GM23338 (cell line): ENCODE measurements at regions not wholly inside any gene's neighbourhood (a gene's known extent, or its start where the extent isn't known, plus 50 kb on each side); places are given as distances from the start of the nearest gene placed in this dataset.
A peak's percentile ranks its signal among the peaks of the same experiment; 100 is the strongest.
"Not testable (repeated sequence)": the region's sequence is repeated elsewhere in the genome, so short reads cannot be mapped to it uniquely, and the experiment has no call there.

Experiments used
- ATAC-seq: fragments of 200-7000 bp; cut with Tn5 transposase; 3 replicates; pipeline ENCODE4 v1.9.1; 2020
- DNase-seq: peaks from one replicate; pipeline ENCODE4 v3.0.0-alpha.2; 2015; ENCODE audit warnings: low spot score
- H2AFZ ChIP-seq: fragments of 200-600 bp; sonication (generic); 2 replicates; pipeline ENCODE4 v1.8.0; 2016; ENCODE audit warnings: antibody characterized with exemption, mild to moderate bottlenecking, moderate library complexity
- H3F3A ChIP-seq: fragments of 200-600 bp; sonication (generic); replicated peaks from 2 replicates; pipeline ENCODE4 v1.8.0; 2017; ENCODE audit warnings: antibody characterized with exemption, mixed run types, low read depth
- H3K27ac ChIP-seq: fragments of 200-600 bp; sonication (generic); 2 replicates; pipeline ENCODE4 v1.6.1; 2016; ENCODE audit warnings: low read depth
- H3K27me3 ChIP-seq: fragments of 200-600 bp; sonication (generic); 2 replicates; pipeline ENCODE4 v1.8.0; 2016; ENCODE audit warnings: mild to moderate bottlenecking, mixed run types, moderate library complexity; ENCODE audit not compliant: insufficient read depth
- H3K36me3 ChIP-seq: fragments of 200-600 bp; sonication (generic); 2 replicates; pipeline ENCODE4 v1.8.0; 2016; ENCODE audit warnings: mild to moderate bottlenecking; ENCODE audit not compliant: insufficient read depth
- H3K4me1 ChIP-seq: fragments of 200-600 bp; sonication (generic); 2 replicates; pipeline ENCODE4 v1.8.0; 2016; ENCODE audit warnings: mild to moderate bottlenecking, moderate library complexity; ENCODE audit not compliant: insufficient read depth
- H3K4me2 ChIP-seq: fragments of 200-600 bp; sonication (generic); 2 replicates; pipeline ENCODE4 v1.7.1; 2017; ENCODE audit warnings: mixed run types
- H3K4me3 ChIP-seq: fragments of 200-600 bp; sonication (generic); 2 replicates; pipeline ENCODE4 v1.6.1; 2016; ENCODE audit warnings: mixed run types
- H3K79me2 ChIP-seq: fragments of 200-600 bp; sonication (generic); replicated peaks from 2 replicates; pipeline ENCODE4 v1.8.0; 2017; ENCODE audit warnings: mild to moderate bottlenecking; ENCODE audit not compliant: insufficient read depth
- H3K9me2 ChIP-seq: fragments of 200-600 bp; sonication (generic); 2 replicates; pipeline ENCODE4 v1.8.0; 2017; ENCODE audit not compliant: insufficient read depth
- H4K20me1 ChIP-seq: fragments of 200-600 bp; sonication (generic); replicated peaks from 2 replicates; pipeline ENCODE4 v1.8.0; 2017; ENCODE audit warnings: mild to moderate bottlenecking; ENCODE audit not compliant: insufficient read depth
- H3K27ac Mint-ChIP-seq: 2 replicates; pipeline ENCODE4 v1.8.0; 2020; ENCODE audit warnings: inconsistent platforms, mild to moderate bottlenecking, moderate library complexity, mixed read lengths
- H3K27me3 Mint-ChIP-seq: 3 replicates; pipeline ENCODE4 v1.8.0; 2022; ENCODE audit warnings: low read depth, mild to moderate bottlenecking, moderate library complexity, mixed read lengths, inconsistent platforms; ENCODE audit not compliant: insufficient read depth, poor library complexity
- H3K36me3 Mint-ChIP-seq: 3 replicates; pipeline ENCODE4 v1.8.0; 2021; ENCODE audit warnings: low read depth, mild to moderate bottlenecking, inconsistent platforms, moderate library complexity, mixed read lengths
- H3K4me1 Mint-ChIP-seq: 3 replicates; pipeline ENCODE4 v1.8.0; 2020; ENCODE audit warnings: mild to moderate bottlenecking, inconsistent platforms, mixed read lengths
- H3K4me3 Mint-ChIP-seq: 3 replicates; pipeline ENCODE4 v1.8.0; 2021; ENCODE audit warnings: moderate library complexity, mild to moderate bottlenecking, inconsistent platforms, mixed read lengths
- H3K9me3 Mint-ChIP-seq: 3 replicates; pipeline ENCODE4 v1.8.0; 2020; ENCODE audit warnings: moderate library complexity, mild to moderate bottlenecking, inconsistent platforms, mixed read lengths
- CTCF ChIP-seq, 2 experiments: fragments of 200-600 bp in 1 of 2; sonication (generic) in 1 of 2; conservative IDR thresholded peaks; 2 replicates each; pipeline versions ENCODE4 v1.5.1 to v1.6.1; 2016 to 2017; ENCODE audit warnings: antibody characterized with exemption in 2 of 2, low read depth in 2 of 2, mild to moderate bottlenecking in 2 of 2, moderate library complexity in 1 of 2
- EZH2 ChIP-seq: fragments of 200-600 bp; sonication (generic); IDR thresholded peaks from one replicate; pipeline ENCODE4 v1.8.0; 2017; ENCODE audit warnings: antibody characterized with exemption, mild to moderate bottlenecking, low read depth; ENCODE audit not compliant: unreplicated experiment
- NANOG ChIP-seq: IDR thresholded peaks from 2 replicates; pipeline ENCODE4 v1.6.1; 2016; ENCODE audit warnings: antibody characterized with exemption, borderline replicate concordance
- STAT1 ChIP-seq: IDR thresholded peaks from one replicate; pipeline ENCODE4 v1.6.1; 2016; ENCODE audit warnings: antibody characterized with exemption; ENCODE audit not compliant: unreplicated experiment
- ZNF114 ChIP-seq: fragments of 250-450 bp; sonication (Bioruptor Pico); IDR thresholded peaks from 2 replicates; pipeline ENCODE4 v1.5.0; 2020; ENCODE audit warnings: mild to moderate bottlenecking, moderate library complexity

DNA sequence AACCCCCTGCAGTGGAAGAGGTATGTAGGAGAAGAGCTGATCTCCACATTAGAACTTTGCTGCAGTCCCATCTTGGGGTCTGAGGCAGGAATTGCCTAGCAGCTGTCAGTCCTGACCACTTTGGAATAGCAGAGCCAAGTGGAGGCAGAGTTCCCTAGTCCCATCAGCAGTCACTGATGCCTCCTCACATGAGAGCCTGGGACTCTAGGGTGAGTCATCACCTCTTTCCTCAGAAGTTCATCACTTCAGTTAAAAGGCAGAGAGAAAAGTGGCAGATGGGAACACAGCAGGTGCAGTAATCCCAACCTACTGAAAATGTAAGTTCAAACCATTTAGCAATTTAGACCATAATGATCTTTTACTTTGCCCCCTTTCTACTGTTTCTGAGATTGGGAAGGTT is 73.9 kb upstream of the MED14 start:
- no peak for TF ChIP-seq CTCF (conservative IDR thresholded peaks at IDR 0.05; ENCODE audit: low read depth in 2 of 2)
- TF ChIP-seq EZH2 = no peak
- TF ChIP-seq STAT1 = no peak
- no peak for TF ChIP-seq ZNF114 (CRISPR knock-in tag)
- DNase-seq = no peak
- Histone ChIP-seq H3F3A (no peaks in the 10 kb centered on the region), H3K27ac (no peak overlapping the region), H3K4me1 (no peaks in the 10 kb centered on the region), H2AFZ (no peak overlapping the region), H3K36me3 (no peaks in the 10 kb centered on the region), H3K79me2 (no peaks in the 10 kb centered on the region), H4K20me1 (no peaks in the 10 kb centered on the region), H3K4me3 (no peak overlapping the region), H3K27me3 (no peaks in the 10 kb centered on the region), H3K9me2 (no peaks in the 10 kb centered on the region), H3K4me2 (no peak overlapping the region)
- peaks cover 21% of the 10 kb centered on the region; the same call in 2 of the 3 replicates for H3K9me3 Mint-ChIP-seq
- H3K4me3 Mint-ChIP-seq = no peak overlapping the region
- H3K27me3 Mint-ChIP-seq = no peaks in the 10 kb centered on the region
- peaks cover 4% of the 10 kb centered on the region; the same call in 2 of the 3 replicates for H3K4me1 Mint-ChIP-seq
- H3K27ac Mint-ChIP-seq = no peak overlapping the region
- peaks cover 22% of the 10 kb centered on the region for H3K36me3 Mint-ChIP-seq
- no peak for ATAC-seq

DNA sequence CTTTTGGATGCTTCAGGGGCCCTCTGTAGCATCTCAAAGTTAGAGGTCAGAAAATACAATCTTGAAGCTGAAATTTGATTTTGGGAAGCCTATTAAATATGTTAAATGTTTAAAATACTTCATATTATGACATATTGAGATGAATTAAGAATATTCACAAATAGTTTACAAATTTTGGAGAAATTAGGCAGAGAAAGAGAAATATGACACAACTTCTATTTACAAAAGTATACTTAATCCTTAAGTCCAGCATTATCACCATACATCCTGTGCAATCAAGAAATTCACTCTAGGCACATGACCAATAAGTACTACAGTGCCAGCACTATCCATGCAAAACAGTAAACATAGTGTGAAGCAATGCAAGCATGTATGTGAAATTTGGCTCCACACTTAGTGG is 79.7 kb upstream of the MED14 start:
- Mint-ChIP-seq H3K9me3 (peaks cover 19% of the 10 kb centered on the region; the same call in 2 of the 3 replicates), H3K36me3 (peaks cover 17% of the 10 kb centered on the region)
- H3K4me1 Mint-ChIP-seq, H3K4me2 ChIP-seq, H4K20me1 ChIP-seq, H3K4me3 Mint-ChIP-seq, H3K9me2 ChIP-seq, H3K27ac Mint-ChIP-seq, H3F3A ChIP-seq, H3K4me1 ChIP-seq, H3K36me3 ChIP-seq, H3K27me3 ChIP-seq, H3K79me2 ChIP-seq, H3K27ac ChIP-seq, H2AFZ ChIP-seq, DNase-seq, ATAC-seq, H3K4me3 ChIP-seq, H3K27me3 Mint-ChIP-seq: not testable (repeated sequence)

DNA sequence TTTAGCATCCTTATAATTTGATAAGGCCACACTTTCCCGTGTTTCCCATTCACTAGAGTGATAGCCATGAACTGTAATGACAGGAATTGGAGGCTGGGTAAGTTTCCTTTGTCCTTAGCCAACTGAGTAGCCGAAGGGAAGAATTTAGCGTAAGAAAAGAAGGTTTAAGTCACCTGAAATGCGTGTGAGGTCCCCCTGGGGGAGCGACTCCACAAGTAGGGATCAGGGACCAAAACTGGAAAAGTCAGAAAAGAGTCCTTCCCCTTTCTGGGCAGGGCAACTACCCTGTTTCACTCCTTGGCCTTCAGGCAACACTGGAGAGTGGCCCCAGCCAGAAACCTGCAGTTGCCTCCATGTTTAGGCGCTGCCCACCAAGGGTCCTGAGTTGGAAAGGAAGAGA is 81.6 kb upstream of the MED14 start:
- Mint-ChIP-seq H3K4me1 (peaks cover 6% of the 10 kb centered on the region; the same call in 2 of the 3 replicates), H3K27ac (peak overlapping the region; percentile 92), H3K36me3 (peaks cover 15% of the 10 kb centered on the region; the same call in 2 of the 3 replicates), H3K27me3 (no peaks in the 10 kb centered on the region), H3K9me3 (peaks cover 14% of the 10 kb centered on the region; the same call in 2 of the 3 replicates), H3K4me3 (no peak overlapping the region)
- Histone ChIP-seq H3K9me2 (no peaks in the 10 kb centered on the region), H3K36me3 (no peaks in the 10 kb centered on the region), H3K79me2 (no peaks in the 10 kb centered on the region), H3K4me3 (no peak overlapping the region), H3K27me3 (no peaks in the 10 kb centered on the region), H3F3A (no peaks in the 10 kb centered on the region), H2AFZ (no peak overlapping the region), H3K4me2 (no peak overlapping the region), H3K4me1 (0 out of 2 replicates have a peak, but pooled peaks cover 4% of the 10 kb centered on the region), H3K27ac (peak overlapping the region; percentile 93), H4K20me1 (no peaks in the 10 kb centered on the region)
- TF ChIP-seq NANOG (0 out of 2 replicates have a peak, but pooled peaks have one; percentile 9), EZH2 (no peak), CTCF (conservative IDR thresholded peaks at IDR 0.05; ENCODE audit: low read depth in 2 of 2) (no peak)
- ATAC-seq = peak; percentile 73
- DNase-seq = peak; percentile 61
